Sigmoid colon (tissue), 6 donors: ENCODE measurements at regions not wholly inside any gene's neighbourhood (a gene's known extent, or its start where the extent isn't known, plus 50 kb on each side); places are given as distances from the start of the nearest gene placed in this dataset.

ENCODE experiments used
- DNase-seq: peaks from one replicate; pipeline ENCODE4 v3.0.0-alpha.2; 2019
- H3K27ac ChIP-seq, 4 donors: fragments of 200-600 bp; sonication (generic); one replicate each; pipeline ENCODE4 v1.5.1; 2016 to 2019; ENCODE audit warnings: mild to moderate bottlenecking in 1 of 4
- H3K27me3 ChIP-seq, 3 donors: fragments of 200-600 bp; sonication (generic); one replicate each; pipeline ENCODE4 v1.5.1; 2019; ENCODE audit warnings: mild to moderate bottlenecking in 1 of 3
- H3K36me3 ChIP-seq, 4 donors: fragments of 200-600 bp; sonication (generic); one replicate each; pipeline ENCODE4 v1.5.1; 2016 to 2019
- H3K4me1 ChIP-seq, 4 donors: fragments of 200-600 bp; sonication (generic); one replicate each; pipeline ENCODE4 v1.5.1; 2017 to 2019
- H3K4me3 ChIP-seq, 4 donors: fragments of 200-600 bp; sonication (generic); one replicate each; pipeline ENCODE4 v1.5.1; 2017 to 2019; ENCODE audit warnings: mild to moderate bottlenecking in 2 of 4, moderate library complexity in 1 of 4
- H3K9me3 ChIP-seq, 4 donors: fragments of 200-600 bp in 3 of 4; sonication (generic) in 3 of 4; one replicate each; pipeline versions ENCODE4 v1.5.1 to v1.6.1; 2013 to 2019
- EP300 ChIP-seq, 4 donors: sonication (generic); formaldehyde crosslinking; IDR thresholded peaks; one replicate each; pipeline ENCODE4 v1.6.1; 2017; ENCODE audit warnings: antibody characterized with exemption in 4 of 4
- POLR2A ChIP-seq, 2 donors: fragments of 450-650 bp; IDR thresholded peaks; one replicate each; pipeline ENCODE4 v1.6.1; 2016; ENCODE audit warnings: antibody characterized with exemption in 2 of 2, mild to moderate bottlenecking in 2 of 2, moderate library complexity in 2 of 2
- POLR2AphosphoS5 ChIP-seq, 4 donors: sonication (generic); formaldehyde crosslinking; IDR thresholded peaks; one replicate each; pipeline ENCODE4 v1.6.1; 2017; ENCODE audit warnings: antibody characterized with exemption in 4 of 4
- WGBS, 2 donors: extraction: QIAGEN DNeasy Blood & Tissue Kit; methylation state at CpG; one replicate each; pipeline ENCODE4 v1.1.7; 2013; 5-methylcytosine and 5-hydroxymethylcytosine counted together
- intact Hi-C: fragments of 100-400 bp; cut with DNase I; formaldehyde crosslinking; loops from one replicate; pipeline ENCODE4 v1.15.1; 2023
- TF ChIP-seq, protein P1 (sequence below), 4 experiments: fragments of 450-650 bp in 3 of 4; fragments of 200-600 bp in 1 of 4; IDR thresholded peaks; one replicate each; pipeline ENCODE4 v1.5.1; 2016 to 2019; ENCODE audit warnings: antibody characterized with exemption in 4 of 4, mild to moderate bottlenecking in 3 of 4, moderate library complexity in 2 of 4
- donor health status: healthy with polysubstance abuse.
- donor health status: healthy.

DNA sequence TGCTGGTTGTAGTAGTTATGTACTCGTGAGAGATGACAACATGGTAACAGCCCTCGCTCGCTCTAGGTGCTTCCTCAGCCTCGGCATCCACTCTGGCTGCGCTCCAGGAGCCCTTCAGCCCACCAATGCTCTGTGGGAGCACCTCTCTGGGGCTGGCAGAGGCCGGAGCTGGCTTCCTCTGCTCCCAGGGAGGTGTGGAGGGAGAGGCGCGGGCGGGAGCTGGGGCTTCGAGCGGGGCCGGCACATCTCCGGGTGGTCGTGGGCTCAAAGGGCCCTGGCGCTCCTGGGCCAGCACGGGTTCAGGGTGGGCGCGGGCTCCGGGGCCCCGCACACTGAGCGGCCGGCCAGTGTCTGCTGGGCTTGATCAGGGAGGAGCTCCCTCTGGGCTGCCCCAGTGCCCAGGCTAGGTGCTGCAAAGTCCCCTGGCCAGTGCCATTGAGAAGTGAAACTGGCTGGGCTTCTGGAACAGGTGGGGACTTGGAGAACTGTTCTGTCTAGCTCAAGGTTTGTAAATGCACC lies 1012.1 kb downstream of the CNTNAP5 start:
- TF ChIP-seq, protein P1, sequence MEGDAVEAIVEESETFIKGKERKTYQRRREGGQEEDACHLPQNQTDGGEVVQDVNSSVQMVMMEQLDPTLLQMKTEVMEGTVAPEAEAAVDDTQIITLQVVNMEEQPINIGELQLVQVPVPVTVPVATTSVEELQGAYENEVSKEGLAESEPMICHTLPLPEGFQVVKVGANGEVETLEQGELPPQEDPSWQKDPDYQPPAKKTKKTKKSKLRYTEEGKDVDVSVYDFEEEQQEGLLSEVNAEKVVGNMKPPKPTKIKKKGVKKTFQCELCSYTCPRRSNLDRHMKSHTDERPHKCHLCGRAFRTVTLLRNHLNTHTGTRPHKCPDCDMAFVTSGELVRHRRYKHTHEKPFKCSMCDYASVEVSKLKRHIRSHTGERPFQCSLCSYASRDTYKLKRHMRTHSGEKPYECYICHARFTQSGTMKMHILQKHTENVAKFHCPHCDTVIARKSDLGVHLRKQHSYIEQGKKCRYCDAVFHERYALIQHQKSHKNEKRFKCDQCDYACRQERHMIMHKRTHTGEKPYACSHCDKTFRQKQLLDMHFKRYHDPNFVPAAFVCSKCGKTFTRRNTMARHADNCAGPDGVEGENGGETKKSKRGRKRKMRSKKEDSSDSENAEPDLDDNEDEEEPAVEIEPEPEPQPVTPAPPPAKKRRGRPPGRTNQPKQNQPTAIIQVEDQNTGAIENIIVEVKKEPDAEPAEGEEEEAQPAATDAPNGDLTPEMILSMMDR (IDR thresholded peaks at IDR 0.05) = no peak
- no peak for TF ChIP-seq POLR2A (IDR thresholded peaks at IDR 0.05)
- no peak for TF ChIP-seq EP300 (IDR thresholded peaks at IDR 0.05)
- TF ChIP-seq POLR2AphosphoS5 (IDR thresholded peaks at IDR 0.05) = no peak
- H3K27me3 ChIP-seq = no peaks in the 10 kb centered on the region
- H3K27ac ChIP-seq = no peak overlapping the region
- H3K9me3 ChIP-seq = no peaks in the 10 kb centered on the region
- intact Hi-C loops = no loop called here
- DNase-seq = no peak
- no peaks in the 10 kb centered on the region for H3K4me1 ChIP-seq
- no peak overlapping the region for H3K4me3 ChIP-seq
- H3K36me3 ChIP-seq = no peaks in the 10 kb centered on the region
- WGBS, 2 donors = 93 to 95% methylated on average over 22 of the region's 22 CpGs

DNA sequence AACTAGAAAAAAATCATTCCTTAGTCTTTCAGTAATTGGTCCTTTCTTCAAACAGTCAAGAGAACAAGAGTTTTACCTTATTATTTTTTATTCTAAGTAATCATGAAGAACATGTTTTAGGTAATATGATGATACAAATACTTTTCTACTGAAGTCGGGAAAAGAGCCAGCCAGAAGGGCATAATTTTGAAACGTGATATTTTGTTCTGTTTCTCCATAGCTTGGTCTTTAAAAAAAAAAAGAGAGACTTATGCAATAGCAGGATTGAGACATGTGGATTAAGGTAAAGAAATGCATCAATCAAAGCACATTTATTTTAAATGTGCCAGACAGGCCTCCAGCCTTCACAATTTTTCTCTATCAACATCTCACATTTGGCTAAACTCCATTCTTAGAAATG lies 1016.8 kb downstream of the CNTNAP5 start:
- H3K4me1 ChIP-seq = no peaks in the 10 kb centered on the region
- TF ChIP-seq POLR2A (IDR thresholded peaks at IDR 0.05) (no peak), POLR2AphosphoS5 (IDR thresholded peaks at IDR 0.05) (no peak), EP300 (IDR thresholded peaks at IDR 0.05) (no peak)
- TF ChIP-seq, protein P1 (IDR thresholded peaks at IDR 0.05) = no peak
- H3K27ac ChIP-seq = no peak overlapping the region
- 80 to 87% methylated on average over 2 of the region's 2 CpGs for WGBS, 2 donors
- H3K9me3 ChIP-seq = no peaks in the 10 kb centered on the region
- H3K36me3 ChIP-seq = no peaks in the 10 kb centered on the region
- H3K27me3 ChIP-seq = no peaks in the 10 kb centered on the region
- no peak for DNase-seq
- no peak overlapping the region for H3K4me3 ChIP-seq
- intact Hi-C loops = no loop called here

DNA sequence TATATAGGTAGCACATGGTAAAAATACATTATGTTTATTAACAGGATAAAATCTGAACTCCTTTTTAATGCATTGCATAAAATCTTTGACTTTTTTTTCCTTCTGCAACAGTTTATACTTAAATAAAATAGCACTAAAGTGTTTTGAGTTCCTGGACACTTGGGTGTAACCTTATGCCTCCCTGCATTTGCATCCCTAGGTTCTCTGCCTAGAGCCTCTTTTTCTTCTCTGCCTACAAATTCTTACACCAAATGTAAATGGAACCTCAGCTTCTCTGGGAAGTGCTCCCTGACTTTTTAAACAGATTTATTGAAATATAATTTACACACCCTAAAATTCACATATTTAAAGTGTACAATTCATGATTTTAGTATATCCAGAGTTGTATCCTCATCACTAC lies 1017.6 kb downstream of the CNTNAP5 start:
- TF ChIP-seq POLR2A (IDR thresholded peaks at IDR 0.05) (no peak), EP300 (IDR thresholded peaks at IDR 0.05) (no peak), POLR2AphosphoS5 (IDR thresholded peaks at IDR 0.05) (no peak)
- TF ChIP-seq, protein P1 (IDR thresholded peaks at IDR 0.05) = no peak
- Histone ChIP-seq H3K36me3 (no peaks in the 10 kb centered on the region), H3K9me3 (no peaks in the 10 kb centered on the region), H3K27me3 (no peaks in the 10 kb centered on the region), H3K4me3 (no peak overlapping the region), H3K4me1 (no peaks in the 10 kb centered on the region), H3K27ac (no peak overlapping the region)
- intact Hi-C loops = no loop called here
- DNase-seq = no peak

DNA sequence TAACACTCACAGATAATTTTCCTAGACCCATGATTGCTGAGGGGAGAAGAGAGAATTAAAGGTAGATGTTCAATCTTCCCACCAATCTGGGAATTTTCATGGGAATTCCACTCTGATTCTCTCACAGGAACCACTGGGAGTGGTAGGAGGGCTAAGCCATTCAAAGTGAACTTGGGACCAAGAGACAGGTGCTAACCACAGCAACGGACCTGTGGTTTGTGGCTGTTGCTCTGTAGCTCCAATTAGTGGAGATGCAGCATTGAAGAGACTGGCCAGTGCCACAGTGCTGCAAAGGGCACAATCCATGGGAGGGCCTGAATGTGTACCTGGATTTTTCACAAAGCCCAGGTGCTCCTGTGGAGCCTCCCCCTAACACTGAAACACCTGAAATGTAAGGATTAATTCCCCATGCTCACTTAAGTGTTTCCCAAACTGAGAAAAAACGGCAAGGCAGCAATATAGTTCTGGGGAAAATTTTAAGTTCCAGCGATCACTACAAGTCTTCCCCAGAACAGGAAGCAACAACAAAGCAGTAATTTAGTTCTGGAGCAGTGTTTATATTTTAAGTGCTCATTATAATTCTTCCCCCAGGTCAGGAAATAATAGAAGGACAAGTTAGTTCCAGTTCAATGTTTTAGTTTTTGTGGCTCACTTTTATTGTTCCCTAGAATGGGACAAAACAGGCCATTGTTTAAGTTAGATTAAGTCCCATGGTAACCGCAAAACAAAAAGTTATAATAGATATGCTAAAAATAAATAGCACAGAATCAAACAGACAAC lies 1045.8 kb downstream of the CNTNAP5 start:
- no peak overlapping the region for H3K27ac ChIP-seq
- WGBS, 2 donors = 22 to 70% methylated on average over 4 of the region's 4 CpGs
- H3K27me3 ChIP-seq = no peaks in the 10 kb centered on the region
- H3K36me3 ChIP-seq = no peaks in the 10 kb centered on the region
- DNase-seq = no peak
- intact Hi-C loops = no loop called here
- peaks cover 0 to 6% (median 2%) of the 10 kb centered on the region in 4 donors for H3K9me3 ChIP-seq
- H3K4me1 ChIP-seq = no peaks in the 10 kb centered on the region
- no peak for TF ChIP-seq EP300 (IDR thresholded peaks at IDR 0.05)
- no peak overlapping the region for H3K4me3 ChIP-seq

DNA sequence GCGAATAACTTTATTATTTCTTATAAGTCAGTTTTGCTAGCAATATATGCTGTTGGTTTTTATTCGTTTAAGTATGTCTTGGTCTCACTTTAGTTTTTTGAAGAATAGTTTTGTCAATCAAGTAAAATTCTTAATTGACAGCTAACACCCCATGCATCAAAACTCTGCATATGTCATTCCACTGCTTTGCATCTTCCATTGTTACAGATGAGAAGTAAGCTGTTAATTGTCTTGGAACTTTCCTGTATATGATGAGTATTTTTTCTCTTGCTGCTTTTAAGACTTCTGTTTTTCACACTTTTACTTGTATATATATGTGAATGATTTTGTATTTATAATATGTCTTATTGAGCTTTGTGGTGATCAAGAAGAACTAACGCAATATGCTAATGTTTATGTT lies 1048.4 kb downstream of the CNTNAP5 start:
- Histone ChIP-seq H3K27ac (no peak overlapping the region), H3K9me3 (peaks cover 0 to 6% (median 2%) of the 10 kb centered on the region in 4 donors), H3K4me1 (no peaks in the 10 kb centered on the region), H3K36me3 (no peaks in the 10 kb centered on the region), H3K27me3 (no peaks in the 10 kb centered on the region), H3K4me3 (no peak overlapping the region)
- intact Hi-C loops = no loop called here
- TF ChIP-seq, protein P1 (IDR thresholded peaks at IDR 0.05) = no peak
- TF ChIP-seq POLR2AphosphoS5 (IDR thresholded peaks at IDR 0.05) = no peak
- no peak for TF ChIP-seq POLR2A (IDR thresholded peaks at IDR 0.05)
- TF ChIP-seq EP300 (IDR thresholded peaks at IDR 0.05) = no peak
- DNase-seq = no peak
- 94 to 95% methylated on average over 3 of the region's 3 CpGs for WGBS, 2 donors
